Vagina (tissue), 2 donors: ENCODE measurements at regions not wholly inside any gene's neighbourhood (a gene's known extent, or its start where the extent isn't known, plus 50 kb on each side); places are given as distances from the start of the nearest gene placed in this dataset.

Source experiments
- DNase-seq, 2 donors: peaks; one replicate each; pipeline ENCODE4 v3.0.0-alpha.2; 2017; ENCODE audit errors: extremely low spot score in 2 of 2
- H3K27ac ChIP-seq: fragments of 200-600 bp; sonication (generic); one replicate; pipeline ENCODE4 v1.5.1; 2019
- H3K27me3 ChIP-seq: fragments of 200-600 bp; sonication (generic); one replicate; pipeline ENCODE4 v1.5.1; 2019
- H3K36me3 ChIP-seq, 2 donors: fragments of 200-600 bp; sonication (generic); one replicate each; pipeline ENCODE4 v1.5.1; 2017 to 2019
- H3K4me1 ChIP-seq: fragments of 200-600 bp; sonication (generic); one replicate; pipeline ENCODE4 v1.5.1; 2019
- H3K4me3 ChIP-seq, 2 donors: fragments of 200-600 bp; sonication (generic); 1 replicate in 1 of 2; 2 replicates in 1 of 2; pipeline ENCODE4 v1.5.1; 2016 to 2019
- H3K9me3 ChIP-seq: fragments of 200-600 bp; sonication (generic); one replicate; pipeline ENCODE4 v1.5.1; 2019
- POLR2A ChIP-seq, 2 donors: fragments of 450-650 bp; IDR thresholded peaks; one replicate each; pipeline ENCODE4 v1.6.1; 2017; ENCODE audit warnings: antibody characterized with exemption in 2 of 2, mild to moderate bottlenecking in 2 of 2, moderate library complexity in 2 of 2
- POLR2AphosphoS5 ChIP-seq, 2 donors: sonication (generic); formaldehyde crosslinking; IDR thresholded peaks; one replicate each; pipeline ENCODE4 v1.9.0; 2017; ENCODE audit warnings: antibody characterized with exemption in 2 of 2, mild to moderate bottlenecking in 2 of 2, low read depth in 1 of 2; ENCODE audit not compliant: insufficient read depth in 1 of 2
- intact Hi-C: fragments of 100-400 bp; cut with DNase I; formaldehyde crosslinking; loops from one replicate; pipeline ENCODE4 v1.15.1; 2023
- TF ChIP-seq, protein P1 (sequence below), 3 experiments: fragments of 450-650 bp in 2 of 3; fragments of 200-600 bp in 1 of 3; sonication (generic) in 1 of 3; IDR thresholded peaks; one replicate each; pipeline ENCODE4 v1.5.1; 2017 to 2019; ENCODE audit warnings: antibody characterized with exemption in 3 of 3, mild to moderate bottlenecking in 2 of 3, moderate library complexity in 2 of 3

- Histone ChIP-seq H3K4me1 (no peaks in the 10 kb centered on the region), H3K4me3 (no peak overlapping the region), H3K9me3 (no peaks in the 10 kb centered on the region), H3K27me3 (no peaks in the 10 kb centered on the region), H3K27ac (no peak overlapping the region), H3K36me3 (no peaks in the 10 kb centered on the region)
- no peak for DNase-seq
- TF ChIP-seq, protein P1, sequence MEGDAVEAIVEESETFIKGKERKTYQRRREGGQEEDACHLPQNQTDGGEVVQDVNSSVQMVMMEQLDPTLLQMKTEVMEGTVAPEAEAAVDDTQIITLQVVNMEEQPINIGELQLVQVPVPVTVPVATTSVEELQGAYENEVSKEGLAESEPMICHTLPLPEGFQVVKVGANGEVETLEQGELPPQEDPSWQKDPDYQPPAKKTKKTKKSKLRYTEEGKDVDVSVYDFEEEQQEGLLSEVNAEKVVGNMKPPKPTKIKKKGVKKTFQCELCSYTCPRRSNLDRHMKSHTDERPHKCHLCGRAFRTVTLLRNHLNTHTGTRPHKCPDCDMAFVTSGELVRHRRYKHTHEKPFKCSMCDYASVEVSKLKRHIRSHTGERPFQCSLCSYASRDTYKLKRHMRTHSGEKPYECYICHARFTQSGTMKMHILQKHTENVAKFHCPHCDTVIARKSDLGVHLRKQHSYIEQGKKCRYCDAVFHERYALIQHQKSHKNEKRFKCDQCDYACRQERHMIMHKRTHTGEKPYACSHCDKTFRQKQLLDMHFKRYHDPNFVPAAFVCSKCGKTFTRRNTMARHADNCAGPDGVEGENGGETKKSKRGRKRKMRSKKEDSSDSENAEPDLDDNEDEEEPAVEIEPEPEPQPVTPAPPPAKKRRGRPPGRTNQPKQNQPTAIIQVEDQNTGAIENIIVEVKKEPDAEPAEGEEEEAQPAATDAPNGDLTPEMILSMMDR (IDR thresholded peaks at IDR 0.05) = no peak
- no peak for TF ChIP-seq POLR2AphosphoS5 (IDR thresholded peaks at IDR 0.05; ENCODE audit: insufficient read depth in 1 of 2, low read depth in 1 of 2)
- no peak for TF ChIP-seq POLR2A (IDR thresholded peaks at IDR 0.05)
- intact Hi-C loops = no loop called here
Observed at GRCh38 chr6:112717401-112717800, 370.3 kb downstream of the RFPL4B start.

GRCh38 chr6:112717856-112718255 lies 370.7 kb downstream of the RFPL4B start:
- H3K4me1 ChIP-seq = no peaks in the 10 kb centered on the region
- H3K9me3 ChIP-seq = no peaks in the 10 kb centered on the region
- no peak for TF ChIP-seq POLR2AphosphoS5 (IDR thresholded peaks at IDR 0.05; ENCODE audit: insufficient read depth in 1 of 2, low read depth in 1 of 2)
- TF ChIP-seq, protein P1 (IDR thresholded peaks at IDR 0.05) = no peak
- TF ChIP-seq POLR2A (IDR thresholded peaks at IDR 0.05) = no peak
- no peak overlapping the region for H3K27ac ChIP-seq
- DNase-seq = no peak
- no peak overlapping the region for H3K4me3 ChIP-seq
- no peaks in the 10 kb centered on the region for H3K27me3 ChIP-seq
- no peaks in the 10 kb centered on the region for H3K36me3 ChIP-seq
- intact Hi-C loops = no loop called here

GRCh38 chr6:112725541-112726085 lies 378.5 kb downstream of the RFPL4B start:
- Histone ChIP-seq H3K27me3 (no peaks in the 10 kb centered on the region), H3K4me3 (no peak overlapping the region), H3K9me3 (no peaks in the 10 kb centered on the region), H3K36me3 (no peaks in the 10 kb centered on the region), H3K4me1 (no peaks in the 10 kb centered on the region), H3K27ac (no peak overlapping the region)
- DNase-seq = no peak
- TF ChIP-seq POLR2A (IDR thresholded peaks at IDR 0.05) (no peak), POLR2AphosphoS5 (IDR thresholded peaks at IDR 0.05; ENCODE audit: insufficient read depth in 1 of 2, low read depth in 1 of 2) (no peak)
- TF ChIP-seq, protein P1 (IDR thresholded peaks at IDR 0.05) = no peak
- intact Hi-C loops = no loop called here

GRCh38 chr6:112735129-112735528 lies 388.0 kb downstream of the RFPL4B start:
- no peaks in the 10 kb centered on the region for H3K4me1 ChIP-seq
- H3K36me3 ChIP-seq = no peaks in the 10 kb centered on the region
- H3K27me3 ChIP-seq = no peaks in the 10 kb centered on the region
- no peaks in the 10 kb centered on the region for H3K9me3 ChIP-seq
- H3K4me3 ChIP-seq = no peak overlapping the region
- no peak overlapping the region for H3K27ac ChIP-seq
- intact Hi-C loops = no loop called here
- TF ChIP-seq POLR2AphosphoS5 (IDR thresholded peaks at IDR 0.05; ENCODE audit: insufficient read depth in 1 of 2, low read depth in 1 of 2) = no peak
- TF ChIP-seq POLR2A (IDR thresholded peaks at IDR 0.05) = no peak
- TF ChIP-seq, protein P1 (IDR thresholded peaks at IDR 0.05) = no peak
- DNase-seq = no peak

DNA sequence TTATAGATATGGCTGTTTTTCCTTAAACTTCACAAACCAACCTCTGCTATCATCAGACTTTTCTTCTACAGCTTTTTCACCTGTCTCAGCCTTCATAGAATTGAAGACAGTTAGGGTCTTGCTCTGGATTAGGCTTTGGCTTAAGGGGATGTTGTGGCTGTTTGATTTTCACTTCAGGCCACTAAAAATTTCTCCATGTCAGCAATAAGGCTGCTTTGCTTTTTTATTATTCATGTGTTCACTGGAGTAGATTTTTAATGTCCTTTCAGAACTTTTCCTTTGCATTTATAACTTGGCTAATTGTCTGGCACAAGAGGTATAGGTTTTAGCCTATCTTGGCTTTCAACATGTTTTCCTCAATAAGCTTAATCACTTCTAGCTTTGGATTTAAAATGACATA lies 392.6 kb downstream of the RFPL4B start:
- H3K4me1 ChIP-seq = no peaks in the 10 kb centered on the region
- H3K9me3 ChIP-seq = no peaks in the 10 kb centered on the region
- no peak for DNase-seq
- H3K4me3 ChIP-seq = no peak overlapping the region
- intact Hi-C loops = no loop called here
- H3K27me3 ChIP-seq = no peaks in the 10 kb centered on the region
- no peaks in the 10 kb centered on the region for H3K36me3 ChIP-seq
- H3K27ac ChIP-seq = no peak overlapping the region
- TF ChIP-seq, protein P1 (IDR thresholded peaks at IDR 0.05) = no peak
- TF ChIP-seq POLR2AphosphoS5 (IDR thresholded peaks at IDR 0.05; ENCODE audit: insufficient read depth in 1 of 2, low read depth in 1 of 2) = no peak
- no peak for TF ChIP-seq POLR2A (IDR thresholded peaks at IDR 0.05)
